Naive thymus-derived CD4-positive, alpha-beta T cell (primary cell): ENCODE measurements at regions not wholly inside any gene's neighbourhood (a gene's known extent, or its start where the extent isn't known, plus 50 kb on each side); places are given as distances from the start of the nearest gene placed in this dataset.

Source experiments
- ATAC-seq: fragments of 150-1000 bp; cut with Tn5 transposase; 2 replicates; pipeline ENCODE4 v1.10.0; 2021; ENCODE audit warnings: mild to moderate bottlenecking, moderate library complexity
- CTCF ChIA-PET: fragments of 350-600 bp; sonication (Branson Sonifier 250); formaldehyde crosslinking; loops from one replicate; lab custom pipeline; 2021; ENCODE audit warnings: antibody characterized with exemption; lab: Charles Lee
- POLR2A ChIA-PET: fragments of 350-600 bp; sonication (Branson Sonifier 250); formaldehyde crosslinking; loops from one replicate; lab custom pipeline; 2021; ENCODE audit warnings: antibody characterized with exemption, inconsistent platforms; lab: Charles Lee
- DNase-seq, 9 donors: peaks; one replicate each; pipeline versions ENCODE4 v3.0.0 to v3.0.0-alpha.2; 2020 to 2022; ENCODE audit warnings: mixed read lengths in 1 of 9
- H3K27ac ChIP-seq: one replicate; pipeline ENCODE4 v1.7.0; 2013; ENCODE audit warnings: mild to moderate bottlenecking, low read depth, low read length, moderate library complexity
- H3K27me3 ChIP-seq, 2 donors: one replicate each; pipeline ENCODE4 v1.7.0; 2013; ENCODE audit warnings: low read length in 2 of 2, mild to moderate bottlenecking in 2 of 2, moderate library complexity in 2 of 2; ENCODE audit not compliant: control insufficient read depth in 2 of 2, insufficient read depth in 2 of 2
- H3K36me3 ChIP-seq, 3 experiments: 1 replicate in 2 of 3; 2 replicates in 1 of 3; pipeline ENCODE4 v1.7.0; 2013; ENCODE audit warnings: low read length in 3 of 3, mild to moderate bottlenecking in 3 of 3, moderate library complexity in 1 of 3; ENCODE audit not compliant: insufficient read depth in 3 of 3, control insufficient read depth in 2 of 3
- H3K4me1 ChIP-seq, 2 donors: one replicate each; pipeline ENCODE4 v1.7.0; 2013; ENCODE audit warnings: low read length in 2 of 2, mild to moderate bottlenecking in 2 of 2, moderate library complexity in 1 of 2; ENCODE audit not compliant: control insufficient read depth in 2 of 2, insufficient read depth in 2 of 2
- H3K4me3 ChIP-seq: 2 replicates; pipeline ENCODE4 v1.7.0; 2013; ENCODE audit warnings: mild to moderate bottlenecking, low read length
- H3K9me3 ChIP-seq, 3 experiments: 1 replicate in 2 of 3; 2 replicates in 1 of 3; pipeline ENCODE4 v1.7.0; 2013; ENCODE audit warnings: low read length in 3 of 3; ENCODE audit not compliant: control insufficient read depth in 2 of 3
- H3K27ac Mint-ChIP-seq, 9 donors: one replicate each; pipeline ENCODE4 v1.8.0; 2020 to 2022; ENCODE audit warnings: mixed read lengths in 9 of 9, mild to moderate bottlenecking in 8 of 9, moderate library complexity in 5 of 9, inconsistent platforms in 2 of 9
- H3K27me3 Mint-ChIP-seq, 5 donors: one replicate each; pipeline ENCODE4 v1.8.0; 2021 to 2022; ENCODE audit warnings: mixed read lengths in 5 of 5, mild to moderate bottlenecking in 1 of 5
- H3K36me3 Mint-ChIP-seq, 5 donors: one replicate each; pipeline ENCODE4 v1.8.0; 2020 to 2022; ENCODE audit warnings: mixed read lengths in 5 of 5, mild to moderate bottlenecking in 3 of 5, inconsistent platforms in 1 of 5
- H3K4me1 Mint-ChIP-seq, 7 donors: one replicate each; pipeline ENCODE4 v1.8.0; 2020 to 2022; ENCODE audit warnings: mixed read lengths in 7 of 7, mild to moderate bottlenecking in 3 of 7, inconsistent platforms in 1 of 7
- H3K4me3 Mint-ChIP-seq, 10 donors: one replicate each; pipeline ENCODE4 v1.8.0; 2020 to 2022; ENCODE audit warnings: mild to moderate bottlenecking in 10 of 10, mixed read lengths in 10 of 10, moderate library complexity in 6 of 10, inconsistent platforms in 2 of 10
- H3K9me3 Mint-ChIP-seq, 11 donors: one replicate each; pipeline ENCODE4 v1.8.0; 2020 to 2022; ENCODE audit warnings: mixed read lengths in 11 of 11, mild to moderate bottlenecking in 4 of 11, inconsistent platforms in 1 of 11, moderate library complexity in 1 of 11
- intact Hi-C, 2 donors: fragments of 100-400 bp; cut with micrococcal nuclease; formaldehyde crosslinking; loops; one replicate each; pipeline ENCODE4 v1.15.1; 2023

GRCh38 chr12:66931091-66931490, 252.2 kb upstream of the GRIP1 start:
- Histone ChIP-seq H3K27me3 (no peaks in the 10 kb centered on the region), H3K27ac (no peak overlapping the region), H3K4me1 (no peaks in the 10 kb centered on the region), H3K9me3 (no peaks in the 10 kb centered on the region), H3K36me3 (no peaks in the 10 kb centered on the region), H3K4me3 (no peak overlapping the region)
- intact Hi-C loops = no loop called here
- Mint-ChIP-seq H3K4me3 (no peak overlapping the region), H3K27me3 (peaks cover 0 to 6% (median 0%) of the 10 kb centered on the region in 5 donors), H3K27ac (no peak overlapping the region), H3K9me3 (peaks cover 0 to 3% (median 0%) of the 10 kb centered on the region in 11 donors), H3K36me3 (peaks cover 0 to 5% (median 3%) of the 10 kb centered on the region in 5 donors), H3K4me1 (peaks cover 5 to 21% (median 14%) of the 10 kb centered on the region in 7 donors)
- ChIA-PET POLR2A (no interaction called here), CTCF (no interaction called here)
- ATAC-seq (no peak), DNase-seq (no peak)

- H3K4me3 ChIP-seq = no peak overlapping the region
- H3K27me3 ChIP-seq = no peaks in the 10 kb centered on the region
- peaks cover 0 to 6% (median 0%) of the 10 kb centered on the region in 5 donors for H3K27me3 Mint-ChIP-seq
- no peaks in the 10 kb centered on the region for H3K36me3 ChIP-seq
- H3K9me3 ChIP-seq = no peaks in the 10 kb centered on the region
- intact Hi-C loops = no loop called here
- H3K4me1 ChIP-seq = no peaks in the 10 kb centered on the region
- no peak overlapping the region for H3K27ac ChIP-seq
- ChIA-PET CTCF (interaction anchor here (0.7 kb wide), 1 partner anchor 1851 kb away, joined by 3 read pairs; no protein-coding TSS in a partner anchor), POLR2A (interaction anchor here (0.6 to 1.1 kb wide), 3 partner anchors 10 to 32 kb away, joined by 3 read pairs; no protein-coding TSS in a partner anchor)
- peaks cover 0 to 3% (median 0%) of the 10 kb centered on the region in 11 donors for H3K9me3 Mint-ChIP-seq
- peaks cover 5 to 21% (median 14%) of the 10 kb centered on the region in 7 donors for H3K4me1 Mint-ChIP-seq
- peaks cover 0 to 5% (median 3%) of the 10 kb centered on the region in 5 donors for H3K36me3 Mint-ChIP-seq
- ATAC-seq (no peak), DNase-seq (no peak)
- H3K27ac Mint-ChIP-seq = no peak overlapping the region
- H3K4me3 Mint-ChIP-seq = no peak overlapping the region
These were observed 253.2 kb upstream of the GRIP1 start for GRCh38 chr12:66932126-66932525.

- no peaks in the 10 kb centered on the region for H3K27me3 ChIP-seq
- no peaks in the 10 kb centered on the region for H3K9me3 ChIP-seq
- no peak overlapping the region for H3K27ac ChIP-seq
- Mint-ChIP-seq H3K9me3 (peaks cover 0 to 3% (median 0%) of the 10 kb centered on the region in 11 donors), H3K4me3 (no peak overlapping the region), H3K27ac (no peak overlapping the region), H3K36me3 (peaks cover 0 to 5% (median 3%) of the 10 kb centered on the region in 5 donors), H3K27me3 (peaks cover 0 to 6% (median 0%) of the 10 kb centered on the region in 5 donors), H3K4me1 (peaks cover 0 to 5% (median 4%) of the 10 kb centered on the region in 7 donors)
- no peak overlapping the region for H3K4me3 ChIP-seq
- no peaks in the 10 kb centered on the region for H3K36me3 ChIP-seq
- DNase-seq = no peak
- ChIA-PET POLR2A (no interaction called here), CTCF (no interaction called here)
- intact Hi-C loops = no loop called here
- ATAC-seq = no peak
- H3K4me1 ChIP-seq = no peaks in the 10 kb centered on the region
These were observed 255.6 kb upstream of the GRIP1 start for GRCh38 chr12:66934302-66935062.

- H3K9me3 Mint-ChIP-seq = no peaks in the 10 kb centered on the region
- H3K4me1 Mint-ChIP-seq = peaks cover 0 to 12% (median 6%) of the 10 kb centered on the region in 7 donors
- no peak for ATAC-seq
- no peaks in the 10 kb centered on the region for H3K36me3 Mint-ChIP-seq
- H3K27ac Mint-ChIP-seq = no peak overlapping the region
- CTCF ChIA-PET = no interaction called here
- H3K27me3 ChIP-seq = no peaks in the 10 kb centered on the region
- no peaks in the 10 kb centered on the region for H3K4me1 ChIP-seq
- no peak for DNase-seq
- no peak overlapping the region for H3K4me3 ChIP-seq
- H3K36me3 ChIP-seq = no peaks in the 10 kb centered on the region
- intact Hi-C loops = no loop called here
- no peak overlapping the region for H3K4me3 Mint-ChIP-seq
- peaks cover 0 to 4% (median 0%) of the 10 kb centered on the region in 5 donors for H3K27me3 Mint-ChIP-seq
- H3K27ac ChIP-seq = no peak overlapping the region
- POLR2A ChIA-PET = no interaction called here
- no peaks in the 10 kb centered on the region for H3K9me3 ChIP-seq
These were observed 262.3 kb upstream of the GRIP1 start for GRCh38 chr12:66941150-66941549.

GRCh38 chr12:66942741-66943465, 264.0 kb upstream of the GRIP1 start:
- H3K4me1 ChIP-seq = no peaks in the 10 kb centered on the region
- Mint-ChIP-seq H3K4me3 (no peak overlapping the region), H3K4me1 (peaks cover 2 to 18% (median 6%) of the 10 kb centered on the region in 7 donors), H3K9me3 (no peaks in the 10 kb centered on the region), H3K27ac (no peak overlapping the region), H3K27me3 (peaks cover 0 to 4% (median 0%) of the 10 kb centered on the region in 5 donors), H3K36me3 (no peaks in the 10 kb centered on the region)
- no peak overlapping the region for H3K4me3 ChIP-seq
- ChIA-PET CTCF (interaction anchor here (0.7 kb wide), 1 partner anchor 131 kb away, joined by 3 read pairs; no protein-coding TSS in a partner anchor), POLR2A (no interaction called here)
- intact Hi-C loops = no loop called here
- DNase-seq (no peak), ATAC-seq (no peak)
- H3K27me3 ChIP-seq = no peaks in the 10 kb centered on the region
- H3K36me3 ChIP-seq = no peaks in the 10 kb centered on the region
- no peaks in the 10 kb centered on the region for H3K9me3 ChIP-seq
- no peak overlapping the region for H3K27ac ChIP-seq

GRCh38 chr12:66944365-66944764, 265.5 kb upstream of the GRIP1 start:
- Histone ChIP-seq H3K36me3 (no peaks in the 10 kb centered on the region), H3K4me1 (no peaks in the 10 kb centered on the region), H3K9me3 (no peaks in the 10 kb centered on the region), H3K27me3 (peaks cover 0 to 3% of the 10 kb centered on the region in 2 donors), H3K27ac (no peak overlapping the region), H3K4me3 (no peak overlapping the region)
- CTCF ChIA-PET = no interaction called here
- Mint-ChIP-seq H3K27me3 (peaks cover 0 to 7% (median 0%) of the 10 kb centered on the region in 5 donors), H3K4me1 (peaks cover 2 to 18% (median 8%) of the 10 kb centered on the region in 7 donors), H3K27ac (no peak overlapping the region), H3K4me3 (no peak overlapping the region), H3K36me3 (no peaks in the 10 kb centered on the region), H3K9me3 (no peaks in the 10 kb centered on the region)
- DNase-seq = no peak
- intact Hi-C loops = no loop called here
- ATAC-seq = no peak
- POLR2A ChIA-PET = no interaction called here
